GM10266 (cell line): ENCODE measurements at regions not wholly inside any gene's neighbourhood (a gene's known extent, or its start where the extent isn't known, plus 50 kb on each side); places are given as distances from the start of the nearest gene placed in this dataset.

ENCODE experiments used
- DNase-seq: peaks from one replicate; pipeline ENCODE4 v3.0.0; 2012; ENCODE audit errors: extremely low spot score
- TF ChIP-seq, protein P1 (sequence below): IDR thresholded peaks from 2 replicates; pipeline ENCODE4 v1.5.1; 2012; ENCODE audit warnings: mild to moderate bottlenecking, low read depth; ENCODE audit not compliant: control insufficient read depth, insufficient read depth; ENCODE audit errors: missing control alignments

DNA sequence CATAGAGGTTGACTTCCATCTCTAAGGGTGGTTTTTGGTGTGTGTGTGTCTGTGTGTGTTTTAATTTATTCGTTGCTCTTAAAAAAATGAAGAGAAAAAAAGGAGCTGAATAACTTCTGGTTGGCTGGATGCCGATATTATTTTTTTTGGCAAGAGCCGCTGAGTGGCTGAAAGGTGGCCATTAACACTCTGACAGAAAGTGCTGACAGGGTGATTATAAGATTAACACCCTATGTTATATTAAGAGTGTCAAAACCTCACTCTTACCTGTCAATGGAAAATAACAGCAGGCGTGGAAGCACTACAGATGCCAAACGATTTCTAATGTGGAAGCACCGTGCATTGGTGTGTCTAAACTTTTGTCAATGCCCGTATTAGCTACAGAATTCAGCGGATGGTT, 622.5 kb downstream of the ANKRD50 start:
- TF ChIP-seq, protein P1, sequence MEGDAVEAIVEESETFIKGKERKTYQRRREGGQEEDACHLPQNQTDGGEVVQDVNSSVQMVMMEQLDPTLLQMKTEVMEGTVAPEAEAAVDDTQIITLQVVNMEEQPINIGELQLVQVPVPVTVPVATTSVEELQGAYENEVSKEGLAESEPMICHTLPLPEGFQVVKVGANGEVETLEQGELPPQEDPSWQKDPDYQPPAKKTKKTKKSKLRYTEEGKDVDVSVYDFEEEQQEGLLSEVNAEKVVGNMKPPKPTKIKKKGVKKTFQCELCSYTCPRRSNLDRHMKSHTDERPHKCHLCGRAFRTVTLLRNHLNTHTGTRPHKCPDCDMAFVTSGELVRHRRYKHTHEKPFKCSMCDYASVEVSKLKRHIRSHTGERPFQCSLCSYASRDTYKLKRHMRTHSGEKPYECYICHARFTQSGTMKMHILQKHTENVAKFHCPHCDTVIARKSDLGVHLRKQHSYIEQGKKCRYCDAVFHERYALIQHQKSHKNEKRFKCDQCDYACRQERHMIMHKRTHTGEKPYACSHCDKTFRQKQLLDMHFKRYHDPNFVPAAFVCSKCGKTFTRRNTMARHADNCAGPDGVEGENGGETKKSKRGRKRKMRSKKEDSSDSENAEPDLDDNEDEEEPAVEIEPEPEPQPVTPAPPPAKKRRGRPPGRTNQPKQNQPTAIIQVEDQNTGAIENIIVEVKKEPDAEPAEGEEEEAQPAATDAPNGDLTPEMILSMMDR: no peak
- no peak for DNase-seq

DNA sequence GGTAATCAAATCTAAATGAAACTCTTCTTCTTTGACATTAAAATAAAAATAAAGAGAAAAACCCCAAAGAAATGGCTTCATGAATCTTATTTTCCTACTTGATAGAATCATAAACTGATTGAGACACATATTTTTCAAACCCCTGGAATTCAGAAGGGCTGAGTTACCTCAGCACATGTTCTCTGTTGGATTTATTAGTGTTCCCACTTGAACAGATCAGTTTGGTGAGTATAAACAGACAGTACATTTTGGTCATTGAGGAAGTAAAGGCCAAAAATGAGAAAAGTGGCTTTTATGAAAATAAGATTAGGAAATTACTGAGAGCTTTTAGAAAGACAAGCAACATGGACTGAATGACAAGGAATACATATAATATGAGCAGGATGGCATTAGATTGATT, 620.4 kb downstream of the ANKRD50 start:
- TF ChIP-seq, protein P1: no peak
- DNase-seq: no peak

DNA sequence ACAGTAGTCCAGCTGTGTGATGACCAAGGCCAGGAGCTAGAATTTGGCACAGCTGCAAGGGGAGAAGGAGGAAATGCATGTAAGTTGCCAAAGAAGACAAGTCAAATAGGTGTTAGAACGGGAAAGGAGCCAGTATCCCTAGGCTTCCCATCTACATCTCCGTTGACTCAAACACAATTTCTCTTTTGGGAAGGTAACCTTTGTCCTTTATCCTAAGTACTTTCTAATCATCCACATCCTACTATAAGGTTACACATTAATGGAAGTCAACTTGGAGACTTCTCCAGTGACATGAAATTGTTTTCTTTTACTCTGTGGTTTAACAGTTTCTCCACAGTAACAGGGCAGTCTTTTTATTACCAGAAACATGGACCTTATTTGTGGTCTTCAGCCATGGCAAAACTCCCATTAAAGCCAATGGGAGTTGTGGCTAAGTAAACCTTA, 620.0 kb downstream of the ANKRD50 start:
- TF ChIP-seq, protein P1: no peak
- DNase-seq: no peak

DNA sequence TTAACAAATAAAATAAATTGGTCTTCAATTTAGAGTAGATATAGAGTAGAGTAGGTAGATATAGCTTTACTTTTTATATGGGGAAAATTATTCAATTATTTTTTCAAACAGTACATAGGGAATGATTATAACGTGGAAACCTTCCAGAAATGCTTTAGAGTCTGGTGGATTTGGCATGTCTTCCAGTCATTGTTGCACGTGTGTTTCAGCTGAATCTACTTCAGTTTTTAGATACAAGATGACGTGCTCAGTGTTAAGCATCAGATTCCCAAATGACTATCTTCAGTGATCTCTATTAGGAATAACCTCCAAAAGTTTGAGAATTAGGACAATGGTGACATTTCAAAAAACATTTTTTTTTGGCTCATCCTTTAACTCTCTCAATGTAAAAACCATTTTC, 616.9 kb downstream of the ANKRD50 start:
- DNase-seq: no peak
- TF ChIP-seq, protein P1: no peak

DNA sequence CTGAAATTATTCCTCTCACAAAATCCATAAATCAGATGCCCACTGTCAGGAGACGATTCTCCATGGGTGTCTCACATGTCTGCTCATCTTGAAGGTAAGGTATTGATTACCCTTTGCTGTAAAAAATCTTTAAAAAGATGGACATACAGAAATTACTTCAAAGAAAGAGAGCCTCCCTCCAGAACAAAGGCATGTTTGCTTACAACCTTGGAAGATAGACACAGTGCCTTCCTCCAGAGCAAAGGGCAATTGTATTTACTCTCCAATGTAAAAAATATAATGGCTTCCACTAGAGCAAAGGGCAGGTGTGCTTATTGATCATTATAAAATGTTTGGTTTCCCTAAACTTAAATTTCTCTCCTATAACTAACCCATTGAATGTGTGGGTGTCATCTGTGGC, 616.2 kb downstream of the ANKRD50 start:
- TF ChIP-seq, protein P1: no peak
- DNase-seq: no peak

DNA sequence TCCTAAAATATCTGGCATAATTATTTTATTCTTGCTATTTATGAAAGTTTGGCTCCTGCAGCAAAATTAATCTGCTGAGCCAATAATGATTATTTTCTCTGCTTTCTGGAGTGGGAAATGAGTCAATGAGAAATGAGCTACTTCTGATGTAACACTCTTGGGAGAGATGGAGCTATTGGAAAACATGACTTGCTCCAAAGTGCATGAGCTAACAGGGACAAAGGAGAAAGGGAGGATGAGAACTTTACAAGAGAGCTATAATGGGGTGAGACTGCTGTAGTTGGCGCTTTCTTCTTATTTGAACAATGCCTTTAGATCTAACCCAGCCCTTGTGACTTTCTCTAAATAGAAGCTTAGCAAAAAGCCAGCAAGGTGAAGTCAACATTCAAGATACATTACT, 615.1 kb downstream of the ANKRD50 start:
- TF ChIP-seq, protein P1: no peak
- no peak for DNase-seq

DNA sequence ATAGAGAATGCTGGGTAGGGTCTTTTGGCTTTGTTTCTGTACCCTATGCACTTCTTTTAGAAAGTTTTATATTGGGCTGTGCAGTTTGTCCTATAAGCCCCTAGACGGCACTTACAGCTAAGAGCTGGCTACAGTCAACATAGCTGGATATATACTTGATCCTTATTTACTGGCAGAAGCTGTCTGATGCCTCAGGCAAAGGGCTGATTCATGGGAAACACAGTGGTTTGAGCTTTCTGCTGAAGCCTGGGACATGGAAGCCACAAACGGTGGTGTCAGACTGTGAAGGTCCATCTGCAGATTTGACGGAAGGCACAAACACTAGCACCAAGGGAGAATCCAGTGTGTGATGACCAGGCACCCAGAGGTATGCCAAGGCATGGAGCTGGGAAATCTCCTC, 608.4 kb downstream of the ANKRD50 start:
- no peak for DNase-seq
- TF ChIP-seq, protein P1: no peak

DNA sequence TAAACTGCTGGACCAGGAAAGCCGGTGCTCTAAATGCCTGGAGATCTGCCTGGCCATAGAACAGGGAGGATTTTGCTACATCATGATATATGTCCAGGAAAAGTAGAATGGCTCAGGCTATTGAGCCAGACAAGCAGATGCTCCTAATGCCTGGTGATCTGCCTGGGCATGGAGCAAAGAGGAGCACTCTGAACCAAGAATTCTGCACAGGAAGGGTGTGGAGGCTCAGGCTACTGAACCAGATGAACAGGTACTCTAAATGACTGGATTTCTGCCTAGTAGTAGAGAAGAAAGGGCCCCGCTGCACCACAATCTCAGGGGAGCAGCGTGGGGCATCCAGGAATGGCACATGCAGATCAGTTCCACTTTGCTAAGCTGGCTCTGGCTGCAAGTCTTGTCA, 607.9 kb downstream of the ANKRD50 start:
- TF ChIP-seq, protein P1: no peak
- DNase-seq: no peak
